A549 (cell line): ENCODE measurements at regions not wholly inside any gene's neighbourhood (a gene's known extent, or its start where the extent isn't known, plus 50 kb on each side); places are given as distances from the start of the nearest gene placed in this dataset.

Source experiments
- ATAC-seq, 2 experiments: fragments of 200-7000 bp in 1 of 2; fragments of >200 bp in 1 of 2; cut with Nextera tagmentation in 1 of 2; cut with Tn5 transposase in 1 of 2; 3 replicates each; pipeline versions ENCODE4 v1.8.0 to v1.9.1; 2018 to 2020; ENCODE audit warnings: mild to moderate bottlenecking in 1 of 2, moderate library complexity in 1 of 2
- CTCF ChIA-PET: fragments of 300-600 bp; sonication (Branson Sonifier 250); formaldehyde crosslinking; extraction: SDS; loops from one replicate; lab custom pipeline; 2021; ENCODE audit warnings: antibody characterized with exemption, inconsistent platforms; lab: Yijun Ruan, JAX
- POLR2A ChIA-PET: fragments of 350-600 bp; formaldehyde crosslinking; extraction: SDS; loops from one replicate; lab custom pipeline; 2021; ENCODE audit warnings: antibody characterized with exemption, inconsistent platforms; lab: Yijun Ruan, JAX
- DNase-seq, 2 experiments: peaks; one replicate each; pipeline versions ENCODE4 v3.0.0 to v3.0.0-alpha.2; 2011 to 2016; ENCODE audit warnings: low read depth in 1 of 2, low spot score in 1 of 2
- FAIRE-seq: peaks from 2 replicates; lab custom pipeline; 2011; peaks lifted over from hg19 to GRCh38; lab: Jason Lieb, UNC
- H3K27ac ChIP-seq, 2 experiments: fragments of >200 bp; sonication (Bioruptor Twin); formaldehyde crosslinking; 3 replicates each; pipeline ENCODE4 v1.5.1; 2016 to 2017
- H3K4me1 ChIP-seq: fragments of >200 bp; sonication (Bioruptor Twin); formaldehyde crosslinking; 3 replicates; pipeline ENCODE4 v1.6.1; 2016
- H3K4me2 ChIP-seq: fragments of >200 bp; sonication (Bioruptor Twin); formaldehyde crosslinking; 3 replicates; pipeline ENCODE4 v1.6.1; 2016
- H3K4me3 ChIP-seq: fragments of >200 bp; sonication (Bioruptor Twin); formaldehyde crosslinking; 3 replicates; pipeline ENCODE4 v1.5.1; 2016
- H3K9me3 ChIP-seq: fragments of >200 bp; sonication (Bioruptor Twin); formaldehyde crosslinking; 3 replicates; pipeline ENCODE4 v1.6.1; 2016
- CBX2 ChIP-seq: fragments of 200-600 bp; sonication (generic); IDR thresholded peaks from 2 replicates; pipeline ENCODE4 v1.6.1; 2016; ENCODE audit warnings: low read depth, mild to moderate bottlenecking, borderline replicate concordance
- CEBPB ChIP-seq, 2 experiments: fragments of >200 bp in 1 of 2; sonication (Bioruptor Twin) in 1 of 2; formaldehyde crosslinking in 1 of 2; IDR thresholded peaks; 2 replicates each; pipeline ENCODE4 v1.6.1; 2012 to 2016
- CHD4 ChIP-seq: fragments of 200-600 bp; sonication (generic); IDR thresholded peaks from 2 replicates; pipeline ENCODE4 v1.6.1; 2016; ENCODE audit warnings: antibody characterized with exemption, mild to moderate bottlenecking, borderline replicate concordance
- ESRRA ChIP-seq: fragments of 150-350 bp; IDR thresholded peaks from 2 replicates; pipeline ENCODE4 v1.6.1; 2014; ENCODE audit warnings: mild to moderate bottlenecking, low read length, borderline replicate concordance
- FOSB ChIP-seq: fragments of 250-450 bp; sonication (Bioruptor Pico); IDR thresholded peaks from 2 replicates; pipeline ENCODE4 v1.5.0; 2020; ENCODE audit warnings: mild to moderate bottlenecking, moderate library complexity
- GATA3 ChIP-seq: IDR thresholded peaks from 2 replicates; pipeline ENCODE4 v1.6.1; 2012; ENCODE audit warnings: borderline replicate concordance
- HEYL ChIP-seq: fragments of 250-450 bp; sonication (Bioruptor Pico); IDR thresholded peaks from 2 replicates; pipeline ENCODE4 v1.8.0; 2021; ENCODE audit warnings: mild to moderate bottlenecking, moderate library complexity
- HOXA7 ChIP-seq: fragments of 250-450 bp; sonication (Bioruptor Pico); IDR thresholded peaks from 2 replicates; pipeline ENCODE4 v1.5.0; 2020; ENCODE audit warnings: mild to moderate bottlenecking, moderate library complexity
- KDM1A ChIP-seq: fragments of 200-600 bp; sonication (generic); IDR thresholded peaks from 2 replicates; pipeline ENCODE4 v1.6.1; 2016; ENCODE audit warnings: low read depth, mild to moderate bottlenecking
- MYC ChIP-seq: IDR thresholded peaks from 2 replicates; pipeline ENCODE4 v1.6.1; 2012; ENCODE audit warnings: mild to moderate bottlenecking, inconsistent platforms, low read length, improper control_type of control experiment, borderline replicate concordance
- NPAS2 ChIP-seq: fragments of 250-450 bp; sonication (Bioruptor Pico); IDR thresholded peaks from 2 replicates; pipeline ENCODE4 v1.8.0; 2022; ENCODE audit warnings: mild to moderate bottlenecking, moderate library complexity, borderline replicate concordance
- POLR2A ChIP-seq: IDR thresholded peaks from 2 replicates; pipeline ENCODE4 v1.6.1; 2012; ENCODE audit warnings: mild to moderate bottlenecking, low read length
- SMC3 ChIP-seq: fragments of >200 bp; sonication (Bioruptor Twin); formaldehyde crosslinking; IDR thresholded peaks from 3 replicates; pipeline ENCODE4 v1.6.1; 2018; ENCODE audit warnings: inconsistent platforms
- TFCP2L1 ChIP-seq: fragments of 250-450 bp; sonication (Bioruptor Pico); IDR thresholded peaks from 2 replicates; pipeline ENCODE4 v1.5.0; 2021; ENCODE audit warnings: mild to moderate bottlenecking
- ZFP36 ChIP-seq: fragments of 450-650 bp; IDR thresholded peaks from 2 replicates; pipeline ENCODE4 v1.6.1; 2014; ENCODE audit warnings: borderline replicate concordance; ENCODE audit not compliant: partially characterized antibody
- ZNF302 ChIP-seq: fragments of 250-450 bp; sonication (Bioruptor Pico); IDR thresholded peaks from 2 replicates; pipeline ENCODE4 v1.9.0; 2021; ENCODE audit warnings: inconsistent platforms, mild to moderate bottlenecking, moderate library complexity
- WGBS: methylation state at CpG from one replicate; pipeline ENCODE4 v1.1.6; 2017; ENCODE audit errors: missing lambda C conversion rate; 5-methylcytosine and 5-hydroxymethylcytosine counted together
- TF ChIP-seq, protein P1 (sequence below): fragments of 150-350 bp; IDR thresholded peaks from 2 replicates; pipeline ENCODE4 v1.6.1; 2014; ENCODE audit warnings: low read depth, mild to moderate bottlenecking, low read length
- TF ChIP-seq, protein P2 (sequence below): fragments of 200-600 bp; sonication (generic); IDR thresholded peaks from 2 replicates; pipeline ENCODE4 v1.6.1; 2016; ENCODE audit warnings: antibody characterized with exemption, mild to moderate bottlenecking, moderate library complexity
- TF ChIP-seq, protein P3 (sequence below): fragments of >200 bp; sonication (Bioruptor Twin); formaldehyde crosslinking; IDR thresholded peaks from 3 replicates; pipeline ENCODE4 v1.5.1; 2016

DNA sequence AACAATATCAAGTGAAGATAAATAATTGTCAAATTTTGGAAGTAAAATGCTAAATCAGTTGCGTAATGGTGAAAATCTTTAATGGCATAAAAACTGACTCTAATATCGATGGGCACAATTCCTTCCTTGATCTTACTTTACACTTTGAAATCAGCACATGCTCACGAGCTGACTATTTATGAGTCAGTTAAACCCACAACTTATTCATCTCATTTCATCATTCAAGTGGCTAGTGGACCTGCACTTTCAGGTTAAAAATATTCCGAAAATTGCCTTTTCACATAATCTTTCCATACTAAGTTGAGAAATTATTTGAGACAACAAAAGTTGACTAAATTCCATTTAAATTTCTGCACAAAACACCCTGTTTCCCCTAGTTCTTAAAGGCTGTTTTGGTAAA, 582.1 kb upstream of the TENM3 start:
- WGBS, result 4% methylated on average over 4 of the region's 4 CpGs
- FAIRE-seq, result no peak
- Histone ChIP-seq H3K9me3 (no peaks in the 10 kb centered on the region), H3K4me1 (no peaks in the 10 kb centered on the region), H3K4me2 (no peak overlapping the region), H3K27ac (no peak overlapping the region), H3K4me3 (no peak overlapping the region)
- DNase-seq, result no peak
- TF ChIP-seq FOSB (CRISPR knock-in tag) (no peak), ZNF302 (CRISPR knock-in tag) (no peak), TFCP2L1 (CRISPR knock-in tag) (no peak), HOXA7 (no peak), CBX2 (no peak), KDM1A (no peak), CEBPB (IDR thresholded peaks at IDR 0.05) (no peak), POLR2A (no peak), NPAS2 (CRISPR knock-in tag) (no peak), GATA3 (no peak)
- TF ChIP-seq, protein P1, sequence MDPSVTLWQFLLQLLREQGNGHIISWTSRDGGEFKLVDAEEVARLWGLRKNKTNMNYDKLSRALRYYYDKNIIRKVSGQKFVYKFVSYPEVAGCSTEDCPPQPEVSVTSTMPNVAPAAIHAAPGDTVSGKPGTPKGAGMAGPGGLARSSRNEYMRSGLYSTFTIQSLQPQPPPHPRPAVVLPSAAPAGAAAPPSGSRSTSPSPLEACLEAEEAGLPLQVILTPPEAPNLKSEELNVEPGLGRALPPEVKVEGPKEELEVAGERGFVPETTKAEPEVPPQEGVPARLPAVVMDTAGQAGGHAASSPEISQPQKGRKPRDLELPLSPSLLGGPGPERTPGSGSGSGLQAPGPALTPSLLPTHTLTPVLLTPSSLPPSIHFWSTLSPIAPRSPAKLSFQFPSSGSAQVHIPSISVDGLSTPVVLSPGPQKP, result no peak
- TF ChIP-seq, protein P2, sequence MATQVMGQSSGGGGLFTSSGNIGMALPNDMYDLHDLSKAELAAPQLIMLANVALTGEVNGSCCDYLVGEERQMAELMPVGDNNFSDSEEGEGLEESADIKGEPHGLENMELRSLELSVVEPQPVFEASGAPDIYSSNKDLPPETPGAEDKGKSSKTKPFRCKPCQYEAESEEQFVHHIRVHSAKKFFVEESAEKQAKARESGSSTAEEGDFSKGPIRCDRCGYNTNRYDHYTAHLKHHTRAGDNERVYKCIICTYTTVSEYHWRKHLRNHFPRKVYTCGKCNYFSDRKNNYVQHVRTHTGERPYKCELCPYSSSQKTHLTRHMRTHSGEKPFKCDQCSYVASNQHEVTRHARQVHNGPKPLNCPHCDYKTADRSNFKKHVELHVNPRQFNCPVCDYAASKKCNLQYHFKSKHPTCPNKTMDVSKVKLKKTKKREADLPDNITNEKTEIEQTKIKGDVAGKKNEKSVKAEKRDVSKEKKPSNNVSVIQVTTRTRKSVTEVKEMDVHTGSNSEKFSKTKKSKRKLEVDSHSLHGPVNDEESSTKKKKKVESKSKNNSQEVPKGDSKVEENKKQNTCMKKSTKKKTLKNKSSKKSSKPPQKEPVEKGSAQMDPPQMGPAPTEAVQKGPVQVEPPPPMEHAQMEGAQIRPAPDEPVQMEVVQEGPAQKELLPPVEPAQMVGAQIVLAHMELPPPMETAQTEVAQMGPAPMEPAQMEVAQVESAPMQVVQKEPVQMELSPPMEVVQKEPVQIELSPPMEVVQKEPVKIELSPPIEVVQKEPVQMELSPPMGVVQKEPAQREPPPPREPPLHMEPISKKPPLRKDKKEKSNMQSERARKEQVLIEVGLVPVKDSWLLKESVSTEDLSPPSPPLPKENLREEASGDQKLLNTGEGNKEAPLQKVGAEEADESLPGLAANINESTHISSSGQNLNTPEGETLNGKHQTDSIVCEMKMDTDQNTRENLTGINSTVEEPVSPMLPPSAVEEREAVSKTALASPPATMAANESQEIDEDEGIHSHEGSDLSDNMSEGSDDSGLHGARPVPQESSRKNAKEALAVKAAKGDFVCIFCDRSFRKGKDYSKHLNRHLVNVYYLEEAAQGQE, result no peak
- ATAC-seq, result no peak
- POLR2A ChIA-PET, result no interaction called here
- CTCF ChIA-PET, result interaction anchor here (1.3 kb wide), 1 partner anchor 13 kb away, joined by 3 read pairs; no protein-coding TSS in a partner anchor

DNA sequence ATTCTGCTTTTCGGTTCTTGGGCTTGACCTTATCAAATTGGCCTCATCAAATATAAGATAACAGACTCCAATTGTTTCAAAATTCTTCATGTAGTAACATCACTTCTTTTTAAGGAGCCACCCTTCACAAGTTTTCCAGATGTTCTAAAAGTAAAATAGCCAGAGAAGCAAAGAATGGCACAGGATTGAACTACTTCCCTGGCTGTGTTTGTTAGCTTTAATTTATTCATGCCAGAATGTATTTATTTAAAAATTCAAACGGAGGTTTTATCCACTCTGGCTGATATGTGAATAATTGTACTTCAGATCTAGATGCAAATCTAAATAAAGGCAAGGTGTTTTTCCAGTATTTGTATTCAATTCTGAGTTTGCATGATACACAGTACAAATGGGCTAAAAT, 581.3 kb upstream of the TENM3 start:
- ChIA-PET POLR2A (interaction anchor here (0.7 kb wide), 1 partner anchor 28 kb away, joined by 3 read pairs; no protein-coding TSS in a partner anchor), CTCF (no interaction called here)
- H3K27ac ChIP-seq, result no peak overlapping the region
- no peak for TF ChIP-seq FOSB (CRISPR knock-in tag)
- TF ChIP-seq SMC3, result no peak
- TF ChIP-seq MYC, result no peak
- H3K4me1 ChIP-seq, result no peaks in the 10 kb centered on the region
- no peak overlapping the region for H3K4me2 ChIP-seq
- no peaks in the 10 kb centered on the region for H3K9me3 ChIP-seq
- ATAC-seq (no peak), DNase-seq (no peak), FAIRE-seq (no peak)
- 2% methylated on average over 2 of the region's 2 CpGs for WGBS
- H3K4me3 ChIP-seq, result no peak overlapping the region

DNA sequence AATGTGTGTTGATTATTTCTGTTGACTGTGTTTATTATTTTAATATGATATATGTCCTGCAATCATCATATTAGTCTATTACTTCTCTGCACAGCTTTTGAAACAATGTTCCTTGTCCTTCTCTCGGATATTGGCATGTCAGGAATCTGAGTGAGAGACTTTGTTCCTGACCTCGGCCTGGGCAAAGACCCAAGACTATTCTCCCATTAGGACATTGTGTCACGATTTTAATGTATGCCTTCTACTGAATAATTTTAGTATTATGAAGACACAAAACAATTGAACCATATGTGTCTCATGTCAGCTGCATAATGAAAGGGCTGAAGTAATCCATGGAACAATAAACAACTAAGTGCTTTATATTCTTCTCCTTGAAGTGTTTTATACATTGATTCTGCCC, 580.8 kb upstream of the TENM3 start:
- Histone ChIP-seq H3K4me3 (no peak overlapping the region), H3K9me3 (no peaks in the 10 kb centered on the region), H3K27ac (no peak overlapping the region), H3K4me1 (no peaks in the 10 kb centered on the region), H3K4me2 (no peak overlapping the region)
- ChIA-PET POLR2A (interaction anchor here (0.7 kb wide), 1 partner anchor 28 kb away, joined by 3 read pairs; no protein-coding TSS in a partner anchor), CTCF (no interaction called here)
- ATAC-seq (no peak), FAIRE-seq (no peak), DNase-seq (no peak)
- TF ChIP-seq, protein P3, sequence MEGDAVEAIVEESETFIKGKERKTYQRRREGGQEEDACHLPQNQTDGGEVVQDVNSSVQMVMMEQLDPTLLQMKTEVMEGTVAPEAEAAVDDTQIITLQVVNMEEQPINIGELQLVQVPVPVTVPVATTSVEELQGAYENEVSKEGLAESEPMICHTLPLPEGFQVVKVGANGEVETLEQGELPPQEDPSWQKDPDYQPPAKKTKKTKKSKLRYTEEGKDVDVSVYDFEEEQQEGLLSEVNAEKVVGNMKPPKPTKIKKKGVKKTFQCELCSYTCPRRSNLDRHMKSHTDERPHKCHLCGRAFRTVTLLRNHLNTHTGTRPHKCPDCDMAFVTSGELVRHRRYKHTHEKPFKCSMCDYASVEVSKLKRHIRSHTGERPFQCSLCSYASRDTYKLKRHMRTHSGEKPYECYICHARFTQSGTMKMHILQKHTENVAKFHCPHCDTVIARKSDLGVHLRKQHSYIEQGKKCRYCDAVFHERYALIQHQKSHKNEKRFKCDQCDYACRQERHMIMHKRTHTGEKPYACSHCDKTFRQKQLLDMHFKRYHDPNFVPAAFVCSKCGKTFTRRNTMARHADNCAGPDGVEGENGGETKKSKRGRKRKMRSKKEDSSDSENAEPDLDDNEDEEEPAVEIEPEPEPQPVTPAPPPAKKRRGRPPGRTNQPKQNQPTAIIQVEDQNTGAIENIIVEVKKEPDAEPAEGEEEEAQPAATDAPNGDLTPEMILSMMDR, result no peak
- TF ChIP-seq CHD4, result no peak
- no peak for TF ChIP-seq HEYL (CRISPR knock-in tag)
- no peak for TF ChIP-seq ZFP36
- no peak for TF ChIP-seq ESRRA
- WGBS, result 3% methylated on average over 3 of the region's 3 CpGs
